ENCODE measurements at regions not wholly inside any gene's neighbourhood (a gene's known extent, or its start where the extent isn't known, plus 50 kb on each side); places are given as distances from the start of the nearest gene placed in this dataset.

DNA sequence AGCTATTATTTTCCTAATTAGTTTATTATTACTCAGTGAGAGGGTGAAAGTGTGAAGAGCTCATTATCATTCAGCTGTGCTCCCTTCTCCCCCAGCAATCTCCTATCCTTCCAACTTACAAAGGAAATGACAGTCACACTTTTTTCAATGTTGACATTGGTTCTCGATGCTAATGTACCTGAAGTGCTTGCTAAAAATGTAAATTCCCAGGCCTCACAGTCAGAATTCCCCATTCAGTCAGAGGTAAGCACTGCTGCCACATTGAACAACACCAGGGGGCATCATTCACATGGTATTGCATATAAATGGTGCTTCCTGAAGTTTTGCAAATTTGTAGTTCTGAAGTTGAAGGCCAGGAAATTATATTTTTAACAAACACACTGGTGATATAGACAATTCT lies 132.7 kb upstream of the FOXD3 start:
- TF ChIP-seq, protein P1, sequence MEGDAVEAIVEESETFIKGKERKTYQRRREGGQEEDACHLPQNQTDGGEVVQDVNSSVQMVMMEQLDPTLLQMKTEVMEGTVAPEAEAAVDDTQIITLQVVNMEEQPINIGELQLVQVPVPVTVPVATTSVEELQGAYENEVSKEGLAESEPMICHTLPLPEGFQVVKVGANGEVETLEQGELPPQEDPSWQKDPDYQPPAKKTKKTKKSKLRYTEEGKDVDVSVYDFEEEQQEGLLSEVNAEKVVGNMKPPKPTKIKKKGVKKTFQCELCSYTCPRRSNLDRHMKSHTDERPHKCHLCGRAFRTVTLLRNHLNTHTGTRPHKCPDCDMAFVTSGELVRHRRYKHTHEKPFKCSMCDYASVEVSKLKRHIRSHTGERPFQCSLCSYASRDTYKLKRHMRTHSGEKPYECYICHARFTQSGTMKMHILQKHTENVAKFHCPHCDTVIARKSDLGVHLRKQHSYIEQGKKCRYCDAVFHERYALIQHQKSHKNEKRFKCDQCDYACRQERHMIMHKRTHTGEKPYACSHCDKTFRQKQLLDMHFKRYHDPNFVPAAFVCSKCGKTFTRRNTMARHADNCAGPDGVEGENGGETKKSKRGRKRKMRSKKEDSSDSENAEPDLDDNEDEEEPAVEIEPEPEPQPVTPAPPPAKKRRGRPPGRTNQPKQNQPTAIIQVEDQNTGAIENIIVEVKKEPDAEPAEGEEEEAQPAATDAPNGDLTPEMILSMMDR (IDR thresholded peaks at IDR 0.05; ENCODE audit: poor library complexity, severe bottlenecking): no peak
- TF ChIP-seq, protein P2, sequence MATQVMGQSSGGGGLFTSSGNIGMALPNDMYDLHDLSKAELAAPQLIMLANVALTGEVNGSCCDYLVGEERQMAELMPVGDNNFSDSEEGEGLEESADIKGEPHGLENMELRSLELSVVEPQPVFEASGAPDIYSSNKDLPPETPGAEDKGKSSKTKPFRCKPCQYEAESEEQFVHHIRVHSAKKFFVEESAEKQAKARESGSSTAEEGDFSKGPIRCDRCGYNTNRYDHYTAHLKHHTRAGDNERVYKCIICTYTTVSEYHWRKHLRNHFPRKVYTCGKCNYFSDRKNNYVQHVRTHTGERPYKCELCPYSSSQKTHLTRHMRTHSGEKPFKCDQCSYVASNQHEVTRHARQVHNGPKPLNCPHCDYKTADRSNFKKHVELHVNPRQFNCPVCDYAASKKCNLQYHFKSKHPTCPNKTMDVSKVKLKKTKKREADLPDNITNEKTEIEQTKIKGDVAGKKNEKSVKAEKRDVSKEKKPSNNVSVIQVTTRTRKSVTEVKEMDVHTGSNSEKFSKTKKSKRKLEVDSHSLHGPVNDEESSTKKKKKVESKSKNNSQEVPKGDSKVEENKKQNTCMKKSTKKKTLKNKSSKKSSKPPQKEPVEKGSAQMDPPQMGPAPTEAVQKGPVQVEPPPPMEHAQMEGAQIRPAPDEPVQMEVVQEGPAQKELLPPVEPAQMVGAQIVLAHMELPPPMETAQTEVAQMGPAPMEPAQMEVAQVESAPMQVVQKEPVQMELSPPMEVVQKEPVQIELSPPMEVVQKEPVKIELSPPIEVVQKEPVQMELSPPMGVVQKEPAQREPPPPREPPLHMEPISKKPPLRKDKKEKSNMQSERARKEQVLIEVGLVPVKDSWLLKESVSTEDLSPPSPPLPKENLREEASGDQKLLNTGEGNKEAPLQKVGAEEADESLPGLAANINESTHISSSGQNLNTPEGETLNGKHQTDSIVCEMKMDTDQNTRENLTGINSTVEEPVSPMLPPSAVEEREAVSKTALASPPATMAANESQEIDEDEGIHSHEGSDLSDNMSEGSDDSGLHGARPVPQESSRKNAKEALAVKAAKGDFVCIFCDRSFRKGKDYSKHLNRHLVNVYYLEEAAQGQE (IDR thresholded peaks at IDR 0.05; ENCODE audit: borderline replicate concordance): no peak
- TF ChIP-seq RAD21 (conservative IDR thresholded peaks at IDR 0.05) (no peak), TAF1 (IDR thresholded peaks at IDR 0.05; ENCODE audit: low read depth) (no peak), EZH2 (IDR thresholded peaks at IDR 0.05; ENCODE audit: borderline replicate concordance, insufficient read depth, low read length, poor library complexity, severe bottlenecking) (no peak), POLR2AphosphoS5 (IDR thresholded peaks at IDR 0.05) (no peak), MXI1 (conservative IDR thresholded peaks at IDR 0.05; ENCODE audit: poor library complexity, severe bottlenecking) (no peak)

All from neural cell (in vitro differentiated cells).